Osteoblast (primary cell): ENCODE measurements at regions not wholly inside any gene's neighbourhood (a gene's known extent, or its start where the extent isn't known, plus 50 kb on each side); places are given as distances from the start of the nearest gene placed in this dataset.

Source experiments
- DNase-seq: peaks from one replicate; pipeline ENCODE4 v3.0.0; 2011; ENCODE audit warnings: low spot score, mixed read lengths; ENCODE audit not compliant: insufficient read length; ENCODE audit errors: missing footprints
- H2AFZ ChIP-seq: 2 replicates; pipeline ENCODE4 v1.6.0; 2011; ENCODE audit warnings: mild to moderate bottlenecking, low read length
- H3K27ac ChIP-seq: 2 replicates; pipeline ENCODE4 v1.5.1; 2011; ENCODE audit warnings: mild to moderate bottlenecking, low read depth, low read length, moderate library complexity
- H3K27me3 ChIP-seq: 2 replicates; pipeline ENCODE4 v1.6.0; 2012; ENCODE audit warnings: mild to moderate bottlenecking, control low read depth, inconsistent platforms, low read length, moderate library complexity; ENCODE audit not compliant: insufficient read depth
- H3K36me3 ChIP-seq: 2 replicates; pipeline ENCODE4 v1.5.1; 2011; ENCODE audit warnings: mild to moderate bottlenecking, low read length, control low read depth, moderate library complexity; ENCODE audit not compliant: insufficient read depth
- H3K4me1 ChIP-seq: 2 replicates; pipeline ENCODE4 v1.5.1; 2011; ENCODE audit warnings: mild to moderate bottlenecking, low read length, control low read depth, moderate library complexity; ENCODE audit not compliant: insufficient read depth
- H3K4me2 ChIP-seq: 2 replicates; pipeline ENCODE4 v1.6.0; 2011; ENCODE audit warnings: mild to moderate bottlenecking, low read length; ENCODE audit not compliant: insufficient read depth
- H3K4me3 ChIP-seq: fragments of 200-600 bp; sonication (generic); 3 replicates; pipeline ENCODE4 v1.5.1; 2012; ENCODE audit warnings: mild to moderate bottlenecking, low read length, inconsistent platforms; ENCODE audit not compliant: insufficient read depth
- H3K79me2 ChIP-seq: 2 replicates; pipeline ENCODE4 v1.6.0; 2012; ENCODE audit warnings: mild to moderate bottlenecking, low read length, control low read depth, inconsistent platforms; ENCODE audit not compliant: insufficient read depth
- H3K9me3 ChIP-seq: 2 replicates; pipeline ENCODE4 v1.5.1; 2011; ENCODE audit warnings: low read depth, low read length, control low read depth
- H4K20me1 ChIP-seq: 2 replicates; pipeline ENCODE4 v1.6.0; 2012; ENCODE audit warnings: mild to moderate bottlenecking, low read length, control low read depth; ENCODE audit not compliant: insufficient read depth
- TF ChIP-seq, protein P1 (sequence below): IDR thresholded peaks from 2 replicates; pipeline ENCODE4 v1.5.1; 2011; ENCODE audit warnings: mild to moderate bottlenecking, low read depth, low read length, moderate library complexity; ENCODE audit errors: extremely low read depth

DNA sequence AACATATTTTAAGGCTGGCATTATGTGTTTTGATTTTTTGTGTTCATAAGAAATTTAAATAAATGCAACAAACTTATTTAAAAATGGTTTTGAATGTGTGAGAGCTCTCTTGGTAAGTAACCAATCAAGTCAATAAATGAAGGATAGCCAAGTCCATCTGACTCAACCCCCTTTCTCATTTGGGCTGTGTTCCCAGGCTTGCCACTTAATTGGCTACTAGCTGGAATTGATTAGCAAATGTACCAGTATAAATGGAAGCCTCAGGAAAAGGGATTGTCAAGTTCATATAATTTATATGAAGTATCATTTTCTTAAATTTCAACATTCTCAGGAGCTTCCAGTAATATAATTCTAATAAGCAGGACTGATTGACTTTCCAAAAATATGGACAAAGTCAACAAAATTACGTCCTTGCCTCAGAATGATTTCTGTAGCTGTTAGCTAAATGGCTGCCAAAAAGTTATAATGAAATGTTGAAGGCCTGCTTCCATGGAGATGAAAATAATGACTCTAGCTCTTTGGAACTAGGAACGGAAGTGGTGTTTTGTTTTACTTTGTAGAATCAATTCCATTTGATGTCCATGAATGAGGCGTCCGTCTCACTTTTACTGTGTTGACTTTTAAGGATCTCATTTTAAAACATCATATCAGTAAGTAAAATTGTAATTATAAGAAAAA lies 614.9 kb downstream of the CDH26 start:
- Histone ChIP-seq H3K4me3 (no peak overlapping the region), H3K79me2 (no peaks in the 10 kb centered on the region), H3K36me3 (no peaks in the 10 kb centered on the region), H3K4me1 (no peaks in the 10 kb centered on the region), H3K27me3 (no peaks in the 10 kb centered on the region), H2AFZ (no peak overlapping the region), H3K4me2 (no peak overlapping the region), H3K27ac (no peak overlapping the region), H4K20me1 (no peaks in the 10 kb centered on the region), H3K9me3 (peaks cover 3% of the 10 kb centered on the region)
- DNase-seq, result no peak
- TF ChIP-seq, protein P1, sequence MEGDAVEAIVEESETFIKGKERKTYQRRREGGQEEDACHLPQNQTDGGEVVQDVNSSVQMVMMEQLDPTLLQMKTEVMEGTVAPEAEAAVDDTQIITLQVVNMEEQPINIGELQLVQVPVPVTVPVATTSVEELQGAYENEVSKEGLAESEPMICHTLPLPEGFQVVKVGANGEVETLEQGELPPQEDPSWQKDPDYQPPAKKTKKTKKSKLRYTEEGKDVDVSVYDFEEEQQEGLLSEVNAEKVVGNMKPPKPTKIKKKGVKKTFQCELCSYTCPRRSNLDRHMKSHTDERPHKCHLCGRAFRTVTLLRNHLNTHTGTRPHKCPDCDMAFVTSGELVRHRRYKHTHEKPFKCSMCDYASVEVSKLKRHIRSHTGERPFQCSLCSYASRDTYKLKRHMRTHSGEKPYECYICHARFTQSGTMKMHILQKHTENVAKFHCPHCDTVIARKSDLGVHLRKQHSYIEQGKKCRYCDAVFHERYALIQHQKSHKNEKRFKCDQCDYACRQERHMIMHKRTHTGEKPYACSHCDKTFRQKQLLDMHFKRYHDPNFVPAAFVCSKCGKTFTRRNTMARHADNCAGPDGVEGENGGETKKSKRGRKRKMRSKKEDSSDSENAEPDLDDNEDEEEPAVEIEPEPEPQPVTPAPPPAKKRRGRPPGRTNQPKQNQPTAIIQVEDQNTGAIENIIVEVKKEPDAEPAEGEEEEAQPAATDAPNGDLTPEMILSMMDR, result no peak

DNA sequence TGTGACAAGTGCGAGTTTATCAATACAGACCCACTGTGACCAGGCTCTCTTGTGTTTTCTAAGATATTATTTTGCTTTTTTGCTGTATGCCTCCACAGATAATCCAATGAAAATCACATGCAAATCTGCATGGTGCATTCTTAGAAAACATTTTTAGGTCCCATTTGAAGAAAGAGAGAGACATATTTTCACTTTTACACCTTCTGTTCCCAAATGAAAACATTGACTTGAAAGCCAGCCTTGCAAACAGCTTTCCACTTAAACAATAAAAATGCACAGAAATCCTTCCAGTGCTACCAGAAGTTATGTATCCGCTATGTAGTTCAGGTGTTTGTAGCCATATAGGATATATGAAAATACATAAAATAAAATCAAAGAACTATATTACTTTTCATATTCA lies 618.0 kb downstream of the CDH26 start:
- Histone ChIP-seq H3K4me1 (no peaks in the 10 kb centered on the region), H3K4me3 (no peak overlapping the region), H3K27me3 (no peaks in the 10 kb centered on the region), H2AFZ (no peak overlapping the region), H3K9me3 (no peaks in the 10 kb centered on the region), H3K36me3 (no peaks in the 10 kb centered on the region), H3K4me2 (no peak overlapping the region), H3K27ac (no peak overlapping the region), H3K79me2 (no peaks in the 10 kb centered on the region), H4K20me1 (no peaks in the 10 kb centered on the region)
- DNase-seq, result no peak
- TF ChIP-seq, protein P1, result no peak

DNA sequence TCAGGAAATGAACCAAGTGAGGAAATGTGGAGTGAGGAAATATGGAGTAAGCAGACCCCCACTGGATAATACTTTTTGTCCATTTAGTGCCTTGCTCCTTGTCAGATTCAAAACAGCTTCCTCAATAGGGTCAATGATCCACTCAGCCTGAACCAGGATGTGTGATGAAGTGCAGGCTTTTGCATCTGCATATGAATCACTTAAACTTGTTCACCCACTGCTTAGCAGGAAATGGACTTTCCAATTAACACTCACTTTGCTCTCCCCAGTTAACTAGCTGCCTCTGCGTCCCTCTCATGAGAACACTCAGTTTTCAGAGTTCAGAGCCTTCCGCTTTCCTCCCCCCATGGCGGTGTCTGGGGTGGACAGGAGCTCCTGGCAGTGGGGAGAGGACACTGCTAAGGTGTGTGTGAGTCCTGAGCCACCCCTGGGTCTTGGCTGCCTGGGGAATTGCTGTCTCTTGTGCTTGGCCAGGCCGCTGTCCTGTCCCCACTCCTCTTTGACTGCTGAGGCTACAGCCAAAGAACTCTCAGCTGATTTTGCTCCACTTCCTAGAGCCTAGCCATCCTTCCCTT lies 621.8 kb downstream of the CDH26 start:
- Histone ChIP-seq H4K20me1 (no peaks in the 10 kb centered on the region), H3K4me1 (no peaks in the 10 kb centered on the region), H3K9me3 (no peaks in the 10 kb centered on the region), H3K27me3 (no peaks in the 10 kb centered on the region), H3K27ac (no peak overlapping the region), H3K4me2 (no peak overlapping the region), H2AFZ (no peak overlapping the region), H3K36me3 (no peaks in the 10 kb centered on the region), H3K79me2 (no peaks in the 10 kb centered on the region), H3K4me3 (no peak overlapping the region)
- no peak for DNase-seq
- TF ChIP-seq, protein P1, result no peak

DNA sequence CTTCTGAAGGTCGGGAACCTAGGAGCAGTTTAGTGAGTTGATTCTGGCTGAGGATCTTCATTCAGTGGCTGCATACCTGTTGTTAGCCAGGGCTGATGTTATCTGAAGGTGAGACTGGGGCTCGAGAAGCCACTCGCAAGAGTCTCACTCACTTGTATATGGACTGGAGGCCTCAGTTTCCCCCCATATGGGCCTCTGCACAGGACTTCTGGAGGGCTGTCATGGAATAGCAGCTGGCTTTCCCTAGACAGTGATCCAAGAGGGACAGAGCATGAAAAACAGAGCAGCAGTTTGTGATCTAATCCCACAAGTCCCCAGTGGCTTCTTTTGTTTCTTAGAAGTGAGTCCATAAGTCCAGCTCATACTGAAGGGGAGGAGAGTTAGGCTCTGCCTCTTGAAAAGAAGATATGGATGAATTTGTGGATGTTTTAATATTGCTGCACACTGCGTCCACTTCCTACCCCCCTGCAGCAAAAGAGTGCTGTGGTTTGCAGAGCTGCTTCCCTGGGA lies 623.4 kb downstream of the CDH26 start:
- Histone ChIP-seq H2AFZ (no peak overlapping the region), H3K4me3 (no peak overlapping the region), H4K20me1 (no peaks in the 10 kb centered on the region), H3K27me3 (no peaks in the 10 kb centered on the region), H3K9me3 (no peaks in the 10 kb centered on the region), H3K27ac (no peak overlapping the region), H3K4me1 (no peaks in the 10 kb centered on the region), H3K4me2 (no peak overlapping the region), H3K79me2 (no peaks in the 10 kb centered on the region), H3K36me3 (no peaks in the 10 kb centered on the region)
- no peak for DNase-seq
- TF ChIP-seq, protein P1, result no peak
